NCI-H510A (cell line): ENCODE measurements at regions not wholly inside any gene's neighbourhood (a gene's known extent, or its start where the extent isn't known, plus 50 kb on each side); places are given as distances from the start of the nearest gene placed in this dataset.

Experiments used
- DNase-seq: peaks from one replicate; lab custom pipeline; 2025; lab: John Stamatoyannopoulos, UW

- no peak for DNase-seq
Measured at GRCh38 chr11:98862169-98862568, 158.6 kb upstream of the CNTN5 start.

GRCh38 chr11:98871690-98872089 lies 149.1 kb upstream of the CNTN5 start:
- DNase-seq: no peak

- DNase-seq: no peak
Measured at GRCh38 chr11:98874050-98874449, 146.7 kb upstream of the CNTN5 start.

GRCh38 chr11:98895936-98896335 lies 124.8 kb upstream of the CNTN5 start:
- no peak for DNase-seq

GRCh38 chr11:98940913-98941312 lies 79.8 kb upstream of the CNTN5 start:
- no peak for DNase-seq

GRCh38 chr11:98944461-98944860 lies 76.3 kb upstream of the CNTN5 start:
- DNase-seq: no peak

GRCh38 chr11:98952107-98952506 lies 68.6 kb upstream of the CNTN5 start:
- DNase-seq: no peak

- no peak for DNase-seq
Measured at GRCh38 chr11:98955551-98955950, 65.2 kb upstream of the CNTN5 start.

- no peak for DNase-seq
Measured at GRCh38 chr11:98964146-98964545, 56.6 kb upstream of the CNTN5 start.

- no peak for DNase-seq
Measured at GRCh38 chr11:98965358-98965757, 55.4 kb upstream of the CNTN5 start.

GRCh38 chr11:98965775-98966174 lies 55.0 kb upstream of the CNTN5 start:
- DNase-seq: no peak

GRCh38 chr11:98967005-98967404 lies 53.7 kb upstream of the CNTN5 start:
- DNase-seq: no peak
